ENCODE measurements at regions not wholly inside any gene's neighbourhood (a gene's known extent, or its start where the extent isn't known, plus 50 kb on each side); places are given as distances from the start of the nearest gene placed in this dataset.
"Not testable (repeated sequence)": the region's sequence is repeated elsewhere in the genome, so short reads cannot be mapped to it uniquely, and the experiment has no call there.

DNA sequence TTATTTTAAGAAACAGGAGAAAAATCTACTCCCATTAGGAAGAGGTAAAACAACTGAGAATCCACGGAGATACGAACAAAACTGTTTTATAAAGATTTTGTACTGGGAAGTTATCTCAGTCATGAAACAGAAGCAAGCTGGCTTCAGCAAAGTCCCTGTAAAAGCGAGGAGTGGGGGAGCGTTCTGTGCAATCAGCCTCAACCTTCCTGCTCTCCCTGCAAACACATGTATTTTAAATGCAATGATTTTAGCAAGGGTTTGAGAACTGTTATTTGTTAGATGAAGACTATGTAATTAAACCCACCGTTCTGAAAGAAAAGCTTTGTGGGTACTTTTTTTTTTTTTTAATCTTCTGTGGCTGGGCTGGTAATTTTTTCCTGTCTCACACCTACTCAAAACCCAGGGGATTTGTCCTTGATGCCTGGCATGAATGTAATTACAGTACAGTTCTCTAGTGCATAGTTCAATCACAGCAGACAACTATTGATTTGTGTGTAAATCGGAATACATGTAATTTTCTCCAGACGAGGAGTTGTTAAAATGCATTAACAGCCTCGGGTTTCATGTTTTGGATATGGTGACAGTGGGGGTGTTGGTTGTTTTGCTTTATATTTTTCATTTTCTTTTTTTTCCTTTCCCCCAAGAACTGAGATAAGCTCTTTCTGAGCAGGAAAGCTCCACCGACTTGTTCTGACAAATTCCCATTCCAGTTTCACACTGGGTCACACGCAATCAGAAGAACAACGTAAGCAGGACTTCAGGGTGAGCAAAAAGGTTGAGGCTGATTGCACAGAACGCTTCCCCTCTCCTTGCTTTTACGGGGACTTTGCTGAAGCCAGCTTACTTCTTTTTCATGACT, 153.6 kb downstream of the PHLDA1 start:
- no peak for DNase-seq (ENCODE audit: low read depth)
- H3K4me3 ChIP-seq (ENCODE audit: low read depth, low read length): no peak overlapping the region

DNA sequence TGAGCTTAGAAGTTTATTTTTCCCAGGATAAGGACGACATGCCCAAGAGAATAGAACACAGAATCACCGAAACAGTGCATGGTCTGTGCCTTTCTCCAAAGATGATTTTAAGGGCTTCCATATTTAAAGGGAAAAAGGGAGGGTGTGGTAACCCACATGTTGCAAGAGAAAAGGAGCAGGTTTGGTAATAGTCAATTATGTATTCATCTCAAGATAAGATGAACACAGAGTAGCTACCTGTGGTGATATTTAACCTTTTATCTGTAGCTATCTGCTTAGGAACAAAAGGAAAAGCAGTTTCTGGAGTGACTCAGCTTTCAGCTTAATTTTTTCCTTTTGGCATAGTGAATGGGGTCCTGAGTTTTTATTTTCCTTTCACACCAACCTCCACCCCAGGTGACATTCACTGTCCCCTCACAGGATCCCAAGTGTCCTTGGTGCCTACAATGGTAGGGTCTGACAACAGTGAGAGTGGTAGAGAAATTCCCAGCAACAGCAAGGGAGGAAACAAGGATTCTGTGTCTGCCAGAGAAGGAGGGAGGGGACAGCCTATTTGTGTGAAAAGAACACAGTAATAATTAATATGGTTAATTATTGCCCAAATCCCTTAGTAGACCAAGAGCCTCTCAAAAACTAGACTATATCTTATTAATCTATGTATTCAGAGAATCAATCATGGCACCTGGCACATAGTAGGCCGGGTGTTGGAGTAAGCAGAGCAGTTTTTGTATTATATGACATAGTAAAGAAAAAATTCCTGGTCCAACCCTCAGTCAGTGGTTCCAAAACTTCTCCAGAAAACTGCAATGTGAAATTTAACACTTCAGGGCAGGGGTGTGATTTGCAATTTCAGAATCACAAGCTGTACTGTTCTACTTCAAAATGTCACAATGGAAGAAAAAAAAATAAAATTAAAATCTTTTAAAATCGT, 154.5 kb downstream of the PHLDA1 start:
- no peak overlapping the region for H3K4me3 ChIP-seq (ENCODE audit: low read depth, low read length)

GRCh38 chr12:75874441-75874840, 157.1 kb downstream of the PHLDA1 start:
- no peak for DNase-seq (ENCODE audit: low read depth)
- H3K4me3 ChIP-seq (ENCODE audit: low read depth, low read length): no peak overlapping the region

More for the DNA sequence above, 154.5 kb downstream of the PHLDA1 start:
- no peak for DNase-seq (ENCODE audit: low read depth)

DNA sequence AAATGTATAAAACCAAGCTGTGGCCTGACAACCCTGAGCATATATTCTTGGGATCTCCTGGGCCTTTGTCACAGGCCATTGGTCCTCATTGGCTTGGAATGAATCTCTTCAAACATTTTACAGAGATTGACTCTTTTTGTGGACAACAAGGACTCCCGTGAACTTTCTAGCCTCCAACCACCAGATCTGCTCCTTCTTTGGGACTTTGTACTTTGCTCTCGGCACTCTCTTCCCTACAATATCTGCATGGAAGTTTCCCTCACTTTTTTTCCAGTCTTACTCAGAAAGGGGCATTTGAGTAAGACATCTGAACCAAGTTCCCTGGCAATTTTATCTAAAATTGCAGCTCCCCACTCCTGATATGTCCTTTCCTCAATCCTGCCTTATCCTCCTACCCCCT, 158.8 kb downstream of the PHLDA1 start:
- DNase-seq (ENCODE audit: low read depth): no peak
- H3K4me3 ChIP-seq (ENCODE audit: low read depth, low read length): no peak overlapping the region

DNA sequence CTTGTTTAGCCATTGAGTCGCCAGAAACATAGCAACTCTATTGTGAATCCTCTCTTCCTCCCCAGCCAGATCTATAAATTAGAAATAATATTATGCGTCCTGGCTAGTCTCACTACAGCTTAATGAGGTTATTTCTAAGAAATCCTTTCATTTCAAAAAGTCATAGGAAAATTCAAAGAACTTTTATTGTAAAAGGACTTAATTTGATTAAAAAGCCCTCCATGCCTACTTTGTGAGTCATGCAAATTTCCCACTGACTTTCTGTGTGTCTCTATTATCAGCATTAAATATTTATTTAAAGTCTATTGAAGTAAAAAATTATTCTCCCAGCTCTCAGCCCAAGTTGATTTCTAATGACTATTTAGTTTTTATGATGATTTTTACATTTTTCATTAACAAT, 160.7 kb downstream of the PHLDA1 start:
- no peak overlapping the region for H3K4me3 ChIP-seq (ENCODE audit: low read depth, low read length)
- DNase-seq (ENCODE audit: low read depth): no peak

DNA sequence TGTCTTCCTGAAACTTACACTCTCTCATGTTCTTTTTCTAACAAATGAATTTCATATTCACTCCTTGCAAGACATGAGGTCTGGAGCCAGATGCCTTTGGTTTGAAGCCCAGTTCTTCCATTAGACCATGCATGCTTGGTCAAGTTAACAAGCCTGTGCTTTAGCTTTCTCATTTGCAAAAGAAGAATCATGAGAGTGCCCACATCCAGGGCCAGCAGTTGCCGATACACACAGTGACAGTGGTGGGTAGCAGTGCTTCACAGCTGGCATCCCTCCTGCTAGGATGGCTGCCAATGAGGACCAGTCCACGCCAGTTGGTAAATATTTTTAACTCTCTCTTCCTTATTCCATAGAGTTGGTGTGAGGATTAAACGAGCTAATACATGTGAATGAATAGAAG, 163.1 kb downstream of the PHLDA1 start:
- no peak for DNase-seq (ENCODE audit: low read depth)
- H3K4me3 ChIP-seq (ENCODE audit: low read depth, low read length): no peak overlapping the region

DNA sequence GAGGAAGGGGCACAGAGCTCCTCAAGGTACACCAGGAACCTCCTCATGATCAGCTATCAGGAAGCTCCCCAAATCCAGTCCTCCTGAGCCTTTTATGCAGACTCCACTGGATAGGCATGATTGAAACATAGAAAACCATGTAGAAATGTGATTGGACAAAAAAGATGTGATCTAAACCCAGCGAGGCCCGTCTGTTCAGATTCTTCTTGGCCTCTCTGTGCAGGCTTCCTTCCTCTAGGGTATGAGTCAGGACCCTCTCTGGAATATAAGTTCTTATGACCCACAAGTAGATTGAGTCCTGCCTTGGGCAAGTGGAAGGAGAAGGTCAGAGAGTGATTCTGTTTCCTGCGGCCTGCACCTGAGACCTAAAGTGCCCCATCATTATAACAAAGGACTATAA, 166.3 kb downstream of the PHLDA1 start:
- no peak overlapping the region for H3K4me3 ChIP-seq (ENCODE audit: low read depth, low read length)
- DNase-seq (ENCODE audit: low read depth): no peak

DNA sequence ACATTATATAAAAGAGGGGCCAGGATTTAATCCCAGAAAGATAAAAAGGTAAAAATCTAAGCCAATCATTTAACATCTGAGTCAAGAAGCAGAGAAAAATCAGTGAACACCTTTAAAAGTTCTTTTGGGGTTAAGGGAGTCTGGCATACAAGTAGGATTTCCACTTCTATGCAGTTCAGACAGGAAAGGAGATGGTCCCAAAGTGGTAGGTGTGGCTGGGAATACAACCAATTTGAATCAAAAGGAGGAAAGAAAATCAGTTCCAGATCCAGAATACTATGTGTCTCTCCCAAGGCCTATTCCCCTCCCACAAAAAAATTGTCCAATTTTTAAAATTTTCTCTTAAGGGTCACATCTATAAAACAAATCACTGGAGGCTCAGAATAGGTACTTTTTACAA, 167.4 kb downstream of the PHLDA1 start:
- no peak for DNase-seq (ENCODE audit: low read depth)
- no peak overlapping the region for H3K4me3 ChIP-seq (ENCODE audit: low read depth, low read length)

GRCh38 chr12:75863533-75863932, 168.0 kb downstream of the PHLDA1 start:
- no peak for DNase-seq (ENCODE audit: low read depth)
- no peak overlapping the region for H3K4me3 ChIP-seq (ENCODE audit: low read depth, low read length)

DNA sequence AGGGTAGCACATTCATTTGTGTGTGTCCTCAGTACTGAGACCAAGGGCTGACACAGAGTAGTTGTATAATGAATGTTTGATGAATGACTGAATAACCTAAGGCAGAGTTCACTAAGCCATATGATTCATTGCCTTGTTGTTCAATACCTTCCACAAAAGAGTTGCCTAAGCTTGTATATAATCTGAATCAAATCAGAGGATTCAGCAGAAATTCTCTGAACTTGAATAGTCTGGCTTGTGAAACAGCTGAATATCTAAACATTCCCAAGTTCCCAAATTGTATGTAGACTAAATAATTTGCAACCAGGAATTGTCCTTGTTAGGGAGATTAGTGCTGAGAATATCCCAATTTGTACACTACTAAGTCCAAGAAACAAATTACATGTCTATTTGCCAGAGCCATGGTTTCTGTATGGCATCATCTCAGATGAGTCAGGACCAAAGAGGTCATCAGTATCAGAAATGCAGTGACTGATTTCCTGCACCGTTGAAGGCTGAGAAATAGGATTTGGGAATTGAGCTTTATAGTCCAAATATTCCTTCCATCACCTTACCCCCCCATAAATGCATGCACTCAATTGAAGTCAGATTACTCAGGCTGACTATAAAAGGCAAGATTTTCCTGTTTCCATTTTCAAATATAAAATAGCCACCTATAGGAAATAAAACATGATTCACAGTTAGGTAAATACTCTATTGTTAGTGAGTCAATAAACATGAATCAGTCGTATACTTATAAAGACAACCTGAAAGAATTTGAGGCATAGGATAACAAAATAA, 168.7 kb downstream of the PHLDA1 start:
- no peak overlapping the region for H3K4me3 ChIP-seq (ENCODE audit: low read depth, low read length)
- peak; percentile 53 for DNase-seq (ENCODE audit: low read depth)

GRCh38 chr12:75859868-75860267, 171.7 kb downstream of the PHLDA1 start:
- H3K4me3 ChIP-seq (ENCODE audit: low read depth, low read length): no peak overlapping the region
- DNase-seq (ENCODE audit: low read depth): no peak

- no peak overlapping the region for H3K4me3 ChIP-seq (ENCODE audit: low read depth, low read length)
- no peak for DNase-seq (ENCODE audit: low read depth)
Measured at GRCh38 chr12:75856235-75856634, 175.3 kb downstream of the PHLDA1 start.

- no peak for DNase-seq (ENCODE audit: low read depth)
- H3K4me3 ChIP-seq (ENCODE audit: low read depth, low read length): no peak overlapping the region
Measured at GRCh38 chr12:75855360-75855759, 176.2 kb downstream of the PHLDA1 start.

- DNase-seq (ENCODE audit: low read depth): no peak
- no peak overlapping the region for H3K4me3 ChIP-seq (ENCODE audit: low read depth, low read length)
Measured at GRCh38 chr12:75854681-75855309, 176.8 kb downstream of the PHLDA1 start.

- not testable (repeated sequence) for DNase-seq (ENCODE audit: low read depth); H3K4me3 ChIP-seq (ENCODE audit: low read depth, low read length)
Measured at GRCh38 chr12:75854137-75854536, 177.4 kb downstream of the PHLDA1 start.

GRCh38 chr12:75853626-75854025, 177.9 kb downstream of the PHLDA1 start:
- H3K4me3 ChIP-seq (ENCODE audit: low read depth, low read length): no peak overlapping the region
- no peak for DNase-seq (ENCODE audit: low read depth)

DNA sequence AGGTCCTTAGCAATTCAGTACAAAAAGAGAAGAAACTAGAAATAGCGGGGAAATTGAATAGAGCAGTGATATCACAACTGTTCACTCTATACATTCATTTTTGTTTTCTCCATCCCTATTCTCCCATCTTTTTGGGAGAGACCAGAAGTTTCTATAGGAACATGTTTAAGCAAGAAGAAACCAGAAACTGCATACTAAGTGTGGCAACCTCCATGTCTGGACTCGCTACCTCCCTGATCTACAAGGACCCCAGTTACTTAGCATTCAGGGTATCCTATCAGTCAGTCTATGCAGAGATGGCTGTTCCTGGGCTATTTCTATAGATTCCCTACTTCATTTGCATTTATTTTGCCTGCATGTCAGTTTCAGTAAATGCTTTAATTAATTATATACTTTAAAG, 178.6 kb downstream of the PHLDA1 start:
- DNase-seq (ENCODE audit: low read depth): no peak
- no peak overlapping the region for H3K4me3 ChIP-seq (ENCODE audit: low read depth, low read length)

DNA sequence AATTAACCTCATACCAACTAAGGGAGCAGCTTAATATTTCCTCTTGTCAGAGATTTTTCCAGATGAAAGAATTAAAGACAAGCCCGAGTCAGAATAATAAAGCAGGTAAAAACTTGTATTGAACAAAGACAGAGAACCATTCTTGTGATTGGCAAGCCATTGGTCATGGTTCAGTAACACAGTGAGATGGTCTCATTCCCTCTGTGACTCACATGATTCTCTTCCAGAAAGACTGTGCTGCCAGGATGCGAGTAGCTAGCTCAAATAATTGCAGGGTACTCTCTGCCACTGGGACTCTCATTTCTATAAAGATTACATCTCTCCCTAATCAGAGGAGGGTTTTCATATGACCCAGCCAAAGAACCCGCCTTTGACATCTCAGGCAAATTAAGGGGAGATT, 179.4 kb downstream of the PHLDA1 start:
- peak; percentile 14 for DNase-seq (ENCODE audit: low read depth)
- no peak overlapping the region for H3K4me3 ChIP-seq (ENCODE audit: low read depth, low read length)

GRCh38 chr12:75850721-75851462, 180.7 kb downstream of the PHLDA1 start:
- H3K4me3 ChIP-seq (ENCODE audit: low read depth, low read length): no peak overlapping the region
- DNase-seq (ENCODE audit: low read depth): peak; percentile 74
